Kidney (tissue), 13 donors: ENCODE measurements at regions not wholly inside any gene's neighbourhood (a gene's known extent, or its start where the extent isn't known, plus 50 kb on each side); places are given as distances from the start of the nearest gene placed in this dataset.
"Not testable (repeated sequence)": the region's sequence is repeated elsewhere in the genome, so short reads cannot be mapped to it uniquely, and the experiment has no call there.

Experiments used
- DNase-seq, 5 donors: peaks; one replicate each; pipeline ENCODE4 v3.0.0-alpha.2; 2013 to 2020
- FAIRE-seq: peaks from 2 replicates; lab custom pipeline; 2012; peaks lifted over from hg19 to GRCh38; lab: Jason Lieb, UNC
- H3K27ac ChIP-seq, 2 donors: one replicate each; pipeline ENCODE4 v1.7.0; 2013; ENCODE audit warnings: low read depth in 2 of 2, low read length in 2 of 2, inconsistent platforms in 1 of 2
- H3K27me3 ChIP-seq: one replicate; pipeline ENCODE4 v1.7.1; 2013; ENCODE audit warnings: low read length, inconsistent platforms; ENCODE audit not compliant: control insufficient read depth, insufficient read depth
- H3K36me3 ChIP-seq, 3 donors: one replicate each; pipeline versions ENCODE4 v1.7.0 to v1.7.1; 2013; ENCODE audit warnings: low read length in 3 of 3, control low read depth in 1 of 3, inconsistent platforms in 1 of 3; ENCODE audit not compliant: insufficient read depth in 3 of 3, control insufficient read depth in 2 of 3
- H3K4me1 ChIP-seq, 3 donors: one replicate each; pipeline versions ENCODE4 v1.7.0 to v1.7.1; 2013; ENCODE audit warnings: low read length in 3 of 3, inconsistent platforms in 1 of 3, low read depth in 1 of 3; ENCODE audit not compliant: control insufficient read depth in 2 of 3, insufficient read depth in 2 of 3
- H3K4me3 ChIP-seq, 3 donors: one replicate each; pipeline versions ENCODE4 v1.7.0 to v1.8.1; 2013; ENCODE audit warnings: low read length in 3 of 3, control low read depth in 1 of 3, inconsistent platforms in 1 of 3
- H3K9ac ChIP-seq, 3 donors: one replicate each; pipeline versions ENCODE4 v1.7.0 to v1.7.1; 2013; ENCODE audit warnings: low read length in 3 of 3, control low read depth in 1 of 3, inconsistent platforms in 1 of 3
- H3K9me3 ChIP-seq, 3 donors: one replicate each; pipeline versions ENCODE4 v1.7.0 to v1.7.1; 2013; ENCODE audit warnings: low read length in 3 of 3, control low read depth in 1 of 3, inconsistent platforms in 1 of 3; ENCODE audit not compliant: control insufficient read depth in 2 of 3, insufficient read depth in 1 of 3
- intact Hi-C: fragments of 100-400 bp; cut with DNase I; formaldehyde crosslinking; loops from one replicate; pipeline ENCODE4 v1.11.1; 2022
- TF ChIP-seq, protein P1 (sequence below): IDR thresholded peaks from 3 replicates; pipeline ENCODE4 v1.5.1; 2012; ENCODE audit warnings: mild to moderate bottlenecking, moderate library complexity, borderline replicate concordance; ENCODE audit not compliant: insufficient read depth; ENCODE audit errors: extremely low read depth
- donor health status: control.
- donor health status: control.
- donor health status: control.
- donor health status: control.
- donor health status: control.
- donor health status: DM: yes; HTN: yes; CAD: no.
- donor health status: Normal renal cell carcinoma (clear cell type).

DNA sequence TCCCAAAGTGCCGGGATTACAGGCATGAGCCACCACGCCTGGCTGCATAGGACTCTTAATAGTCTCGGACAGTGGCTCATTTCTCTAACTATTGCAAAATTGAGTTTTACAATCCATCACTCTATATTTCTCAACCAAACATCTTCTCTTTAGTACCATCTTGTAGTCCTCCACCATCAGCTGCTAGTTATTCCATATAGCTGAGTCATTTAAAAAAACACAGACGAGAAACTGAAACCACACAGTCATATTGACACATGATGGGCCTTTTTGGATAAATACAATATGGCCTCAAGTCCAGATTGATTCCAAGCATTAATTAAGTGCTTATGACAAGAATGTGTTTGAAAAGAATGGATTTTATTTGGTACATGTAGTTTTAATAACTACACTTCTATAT lies 599.1 kb downstream of the MEI4 start:
- no peak overlapping the region for H3K27ac ChIP-seq
- H3K36me3 ChIP-seq, result no peaks in the 10 kb centered on the region
- H3K4me3 ChIP-seq, result no peak overlapping the region
- intact Hi-C loops, result no loop called here
- no peaks in the 10 kb centered on the region for H3K4me1 ChIP-seq
- H3K9ac ChIP-seq, result no peak overlapping the region
- H3K27me3 ChIP-seq, result no peaks in the 10 kb centered on the region
- TF ChIP-seq, protein P1, sequence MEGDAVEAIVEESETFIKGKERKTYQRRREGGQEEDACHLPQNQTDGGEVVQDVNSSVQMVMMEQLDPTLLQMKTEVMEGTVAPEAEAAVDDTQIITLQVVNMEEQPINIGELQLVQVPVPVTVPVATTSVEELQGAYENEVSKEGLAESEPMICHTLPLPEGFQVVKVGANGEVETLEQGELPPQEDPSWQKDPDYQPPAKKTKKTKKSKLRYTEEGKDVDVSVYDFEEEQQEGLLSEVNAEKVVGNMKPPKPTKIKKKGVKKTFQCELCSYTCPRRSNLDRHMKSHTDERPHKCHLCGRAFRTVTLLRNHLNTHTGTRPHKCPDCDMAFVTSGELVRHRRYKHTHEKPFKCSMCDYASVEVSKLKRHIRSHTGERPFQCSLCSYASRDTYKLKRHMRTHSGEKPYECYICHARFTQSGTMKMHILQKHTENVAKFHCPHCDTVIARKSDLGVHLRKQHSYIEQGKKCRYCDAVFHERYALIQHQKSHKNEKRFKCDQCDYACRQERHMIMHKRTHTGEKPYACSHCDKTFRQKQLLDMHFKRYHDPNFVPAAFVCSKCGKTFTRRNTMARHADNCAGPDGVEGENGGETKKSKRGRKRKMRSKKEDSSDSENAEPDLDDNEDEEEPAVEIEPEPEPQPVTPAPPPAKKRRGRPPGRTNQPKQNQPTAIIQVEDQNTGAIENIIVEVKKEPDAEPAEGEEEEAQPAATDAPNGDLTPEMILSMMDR, result no peak
- H3K9me3 ChIP-seq, result no peaks in the 10 kb centered on the region
- FAIRE-seq (no peak), DNase-seq (no peak)

DNA sequence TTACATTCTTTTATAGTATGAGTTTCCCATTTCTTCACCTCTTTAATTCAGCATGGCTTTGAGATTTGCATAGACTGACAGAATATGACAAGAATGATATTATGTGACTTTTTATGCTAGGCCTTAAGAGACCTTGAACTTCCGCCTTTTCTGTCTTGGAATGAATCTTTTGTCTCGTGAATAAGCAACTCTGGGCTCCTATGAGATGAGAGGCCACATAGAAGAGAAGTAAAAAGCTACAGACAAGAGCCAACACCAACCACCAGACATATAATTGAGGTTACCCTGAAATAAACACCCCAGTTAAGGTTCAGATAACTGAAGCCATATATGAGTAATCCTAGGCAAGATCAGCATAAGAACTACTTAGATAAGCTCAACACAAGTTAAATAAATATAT lies 600.8 kb downstream of the MEI4 start:
- DNase-seq (no peak), FAIRE-seq (no peak)
- intact Hi-C loops, result no loop called here
- H3K4me3 ChIP-seq, result no peak overlapping the region
- TF ChIP-seq, protein P1, result no peak
- H3K9me3 ChIP-seq, result no peaks in the 10 kb centered on the region
- no peak overlapping the region for H3K9ac ChIP-seq
- H3K36me3 ChIP-seq, result no peaks in the 10 kb centered on the region
- H3K4me1 ChIP-seq, result no peaks in the 10 kb centered on the region
- H3K27me3 ChIP-seq, result no peaks in the 10 kb centered on the region
- no peak overlapping the region for H3K27ac ChIP-seq

DNA sequence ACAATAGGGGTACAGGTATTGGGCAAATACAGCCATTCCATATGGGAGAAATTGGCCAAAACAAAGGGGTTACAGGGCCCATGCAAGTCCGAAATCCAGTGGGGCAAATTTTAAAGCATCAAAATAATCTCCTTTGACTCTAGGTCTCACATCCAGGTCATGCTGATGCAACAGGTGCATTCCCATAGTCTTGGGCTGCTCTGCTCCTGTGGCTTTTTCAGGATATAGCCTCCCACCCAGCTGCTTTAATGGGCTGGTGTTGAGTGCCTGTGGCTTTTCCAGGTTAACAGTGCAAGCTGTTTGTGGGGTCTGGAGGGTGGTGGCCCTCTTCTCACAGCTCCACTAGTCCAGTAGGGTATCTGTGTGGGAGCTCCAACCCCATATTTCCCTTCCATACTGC lies 607.1 kb downstream of the MEI4 start:
- intact Hi-C loops, result loop anchor here (5.0 kb wide), 1 partner anchor 67 kb away; no protein-coding TSS in a partner anchor
- Histone ChIP-seq H3K4me3 (no peak overlapping the region), H3K9ac (no peak overlapping the region), H3K4me1 (no peaks in the 10 kb centered on the region), H3K36me3 (no peaks in the 10 kb centered on the region), H3K9me3 (no peaks in the 10 kb centered on the region), H3K27me3 (no peaks in the 10 kb centered on the region), H3K27ac (no peak overlapping the region)
- DNase-seq (no peak), FAIRE-seq (no peak)
- TF ChIP-seq, protein P1, result no peak

DNA sequence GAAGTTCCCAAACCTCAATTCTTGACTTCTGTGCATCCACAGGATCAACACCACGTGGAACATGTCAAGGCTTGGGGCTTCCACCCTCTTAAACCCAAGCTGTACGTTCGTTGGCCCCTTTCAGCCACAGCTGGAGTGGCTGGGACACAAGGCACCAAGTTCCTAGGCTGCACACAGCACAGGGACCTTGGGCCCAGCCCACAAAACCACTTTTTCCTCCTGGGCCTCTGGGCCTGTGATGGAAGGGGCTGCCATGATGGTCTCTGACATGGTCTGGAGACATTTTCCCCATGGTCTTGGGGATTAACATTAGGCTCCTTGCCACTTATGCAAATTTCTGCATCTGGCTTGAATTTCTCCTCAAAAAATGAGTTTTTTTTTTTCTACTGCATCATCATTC lies 606.9 kb upstream of the IRAK1BP1 start:
- H3K4me3 ChIP-seq, H3K27me3 ChIP-seq, H3K36me3 ChIP-seq, intact Hi-C loops, FAIRE-seq, H3K9me3 ChIP-seq, H3K4me1 ChIP-seq, H3K27ac ChIP-seq, H3K9ac ChIP-seq, DNase-seq: not testable (repeated sequence)
